GM13977 (cell line): ENCODE measurements at regions not wholly inside any gene's neighbourhood (a gene's known extent, or its start where the extent isn't known, plus 50 kb on each side); places are given as distances from the start of the nearest gene placed in this dataset.

Experiments
- DNase-seq: peaks from one replicate; pipeline ENCODE4 v3.0.0; 2012; ENCODE audit warnings: low spot score
- CTCF ChIP-seq: IDR thresholded peaks from 2 replicates; pipeline ENCODE4 v1.5.1; 2012; ENCODE audit warnings: mild to moderate bottlenecking, control low read depth; ENCODE audit not compliant: insufficient read depth; ENCODE audit errors: extremely low read depth, missing control alignments
- in situ Hi-C: fragments of 300-500 bp; cut with MboI; formaldehyde crosslinking; loops from one replicate; pipeline ENCODE4 v1.12.0; 2022; ENCODE audit warnings: low sequenced_read_pairs, low pct_unique_long_range_greater_than_20kb, mixed read lengths, inconsistent platforms; ENCODE audit not compliant: unreplicated experiment

- no peak for TF ChIP-seq CTCF
- no peak for DNase-seq
- in situ Hi-C loops = loop anchor here (5.0 to 25.0 kb wide), 2 partner anchors 462 to 737 kb away; no protein-coding TSS in a partner anchor
These were observed 174.2 kb upstream of the FAM20A start for GRCh38 chr17:68775318-68775717.

DNA sequence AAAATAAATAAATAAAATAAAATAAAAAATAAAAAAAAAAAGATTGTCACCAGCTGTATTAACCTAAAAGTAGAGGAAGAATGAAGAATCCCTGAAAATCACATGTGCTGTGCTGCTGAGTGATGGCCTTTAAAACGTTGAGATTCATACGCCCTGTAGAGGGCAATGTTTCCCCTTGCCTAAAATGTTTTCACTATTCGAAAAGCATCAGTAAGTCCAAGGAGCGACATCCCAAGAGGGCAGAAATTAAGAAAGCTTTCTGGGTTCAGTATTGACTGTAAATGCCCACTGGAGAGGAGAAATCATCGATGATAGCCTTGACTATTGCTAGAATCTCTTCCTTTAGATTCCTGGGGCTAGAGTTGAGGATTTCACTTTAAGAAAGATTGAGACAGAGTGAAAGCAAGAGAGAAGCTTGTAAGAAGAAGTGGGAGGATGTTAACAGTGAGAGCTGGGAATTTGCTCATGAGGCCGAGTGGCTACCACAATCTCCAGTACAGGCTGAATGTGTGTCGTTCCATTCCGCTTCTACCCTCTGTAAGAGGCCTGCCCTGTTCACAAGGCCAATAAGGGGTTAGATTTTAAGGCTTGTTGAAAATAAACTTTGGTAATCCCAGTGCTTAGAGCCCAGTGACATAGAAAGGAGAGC is 170.8 kb upstream of the FAM20A start:
- TF ChIP-seq CTCF = peak; percentile 75
- DNase-seq = peak; percentile 54
- in situ Hi-C loops = no loop called here

DNA sequence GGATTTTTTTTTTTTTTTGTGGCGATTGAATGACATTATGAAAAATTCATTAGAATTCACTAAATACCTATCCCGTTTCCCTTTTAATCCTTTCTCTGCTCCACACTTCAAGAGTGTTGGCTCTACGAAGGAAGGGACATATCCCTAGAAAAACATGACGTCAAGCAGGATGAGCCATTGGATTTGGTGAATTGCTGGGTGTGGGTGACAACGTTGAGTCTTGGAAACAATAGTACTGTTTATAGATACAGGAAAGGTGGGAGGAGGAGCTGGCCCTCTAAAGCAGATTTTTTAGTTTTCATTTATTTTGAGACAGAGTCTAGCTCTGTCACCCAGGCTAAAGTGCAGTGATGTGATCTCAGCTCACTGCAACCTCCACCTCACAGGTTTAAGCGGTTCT is 167.6 kb upstream of the FAM20A start:
- no peak for TF ChIP-seq CTCF
- DNase-seq = no peak
- in situ Hi-C loops = no loop called here

DNA sequence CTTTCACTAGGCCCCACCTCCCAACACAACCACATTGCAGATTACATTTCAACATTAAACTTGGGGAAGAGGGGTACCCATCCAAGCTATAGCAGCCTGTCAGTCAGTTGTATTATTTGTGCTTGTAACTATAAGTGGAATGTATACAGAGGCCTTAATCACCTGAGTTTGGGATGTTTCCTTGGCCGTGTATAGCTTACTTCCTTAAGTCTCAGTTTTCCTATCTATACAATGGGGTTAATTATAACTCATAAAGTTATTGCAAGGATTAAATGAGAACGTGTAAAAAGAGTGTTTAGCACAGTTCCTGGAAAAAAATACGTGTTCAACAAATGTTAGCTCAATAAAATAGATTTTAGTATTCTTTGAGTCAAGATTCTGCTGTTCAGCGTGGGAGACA is 165.5 kb upstream of the FAM20A start:
- in situ Hi-C loops = no loop called here
- no peak for DNase-seq
- TF ChIP-seq CTCF = no peak

DNA sequence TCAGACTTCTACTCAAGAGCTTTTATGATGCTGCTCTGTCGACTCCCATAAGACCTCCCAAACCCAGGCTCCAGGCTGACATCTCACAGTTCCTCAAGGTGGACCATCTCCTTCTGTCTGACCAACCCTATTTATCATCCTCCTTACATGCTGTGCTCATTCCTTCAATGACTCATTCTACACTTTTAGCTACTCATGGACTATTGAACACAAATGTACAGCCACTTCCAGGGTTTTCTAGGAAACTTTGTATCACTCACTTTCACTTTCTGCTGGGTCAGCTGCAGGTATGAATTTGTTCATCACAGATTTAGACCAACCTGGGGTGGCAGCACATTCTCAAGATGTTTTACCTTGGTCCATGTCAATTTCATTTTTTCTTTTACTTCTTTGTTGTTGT is 162.4 kb upstream of the FAM20A start:
- no peak for TF ChIP-seq CTCF
- no peak for DNase-seq
- in situ Hi-C loops = no loop called here

DNA sequence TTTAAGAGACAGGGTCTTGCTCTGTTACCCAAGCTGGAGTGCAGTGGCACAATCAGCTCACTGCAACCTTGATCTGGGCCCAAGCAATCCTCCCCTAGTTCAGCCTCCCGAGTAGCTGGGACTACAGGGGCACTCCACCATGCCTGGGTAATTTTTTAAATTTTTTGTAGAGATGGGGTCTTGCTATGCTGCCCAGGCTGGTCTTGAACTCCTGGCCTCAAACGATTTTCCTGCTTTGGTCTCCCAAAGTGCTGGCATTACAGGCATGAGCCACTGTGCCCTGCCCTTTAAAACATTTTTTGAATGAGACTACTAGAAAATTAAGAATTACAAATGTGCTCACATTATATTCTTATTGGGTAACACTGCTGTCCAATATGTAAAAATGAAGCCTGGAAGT is 161.7 kb upstream of the FAM20A start:
- TF ChIP-seq CTCF = no peak
- DNase-seq = no peak
- in situ Hi-C loops = no loop called here

DNA sequence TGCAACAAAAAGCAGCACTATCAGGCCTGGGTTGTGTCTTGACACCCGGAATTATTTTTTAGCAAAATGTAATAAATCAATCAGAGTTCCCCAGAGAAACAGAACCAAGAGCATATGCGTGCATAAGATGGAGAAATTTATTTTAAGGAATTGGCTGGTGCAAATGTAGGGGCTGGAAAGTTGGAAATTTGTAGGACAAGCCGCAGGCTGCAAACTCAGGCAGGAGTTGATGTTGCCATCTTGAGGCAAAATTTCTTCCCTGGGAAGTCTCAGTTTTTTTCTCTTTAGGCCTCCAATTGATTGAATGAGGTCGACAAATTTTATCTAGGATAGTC is 158.9 kb upstream of the FAM20A start:
- in situ Hi-C loops = no loop called here
- TF ChIP-seq CTCF = no peak
- DNase-seq = no peak
